ENCODE measurements at regions not wholly inside any gene's neighbourhood (a gene's known extent, or its start where the extent isn't known, plus 50 kb on each side); places are given as distances from the start of the nearest gene placed in this dataset.

GRCh38 chr3:195003893-195004289, 267.1 kb downstream of the XXYLT1 start:
- TF ChIP-seq CTCF (IDR thresholded peaks at IDR 0.05 in 4 of 5, conservative IDR thresholded peaks at IDR 0.05 in 1 of 5) (no peak), POLR2A (IDR thresholded peaks at IDR 0.05) (no peak)

All from gastrocnemius medialis (tissue), 4 donors.